H1 (cell line): ENCODE measurements at regions not wholly inside any gene's neighbourhood (a gene's known extent, or its start where the extent isn't known, plus 50 kb on each side); places are given as distances from the start of the nearest gene placed in this dataset.

Source experiments
- CHD2 ChIP-seq: IDR thresholded peaks from 2 replicates; pipeline ENCODE4 v1.6.1; 2012; ENCODE audit warnings: low read length, improper control_type of control experiment
- CTCF ChIP-seq, 3 experiments: IDR thresholded peaks; 1 replicate in 2 of 3; 2 replicates in 1 of 3; pipeline versions ENCODE4 v1.5.1 to v1.6.1; 2011; ENCODE audit warnings: low read length in 3 of 3, mild to moderate bottlenecking in 3 of 3, inconsistent platforms in 2 of 3, low read depth in 1 of 3, moderate library complexity in 1 of 3; ENCODE audit not compliant: insufficient read depth in 1 of 3; ENCODE audit errors: control extremely low read depth in 1 of 3
- GABPA ChIP-seq: IDR thresholded peaks from 2 replicates; pipeline ENCODE4 v1.6.1; 2011; ENCODE audit warnings: mild to moderate bottlenecking, low read length, moderate library complexity, borderline replicate concordance; ENCODE audit not compliant: insufficient read depth
- GTF2F1 ChIP-seq: IDR thresholded peaks from 2 replicates; pipeline ENCODE4 v1.6.1; 2012; ENCODE audit warnings: low read depth, low read length, improper control_type of control experiment, borderline replicate concordance
- HDAC2 ChIP-seq, 2 experiments: fragments of 300-600 bp in 1 of 2; sonication (generic) in 1 of 2; IDR thresholded peaks; 2 replicates each; pipeline ENCODE4 v1.6.1; 2011 to 2012; ENCODE audit warnings: low read depth in 2 of 2, low read length in 2 of 2, mild to moderate bottlenecking in 2 of 2, moderate library complexity in 2 of 2, borderline replicate concordance in 1 of 2, inconsistent platforms in 1 of 2
- JUN ChIP-seq: IDR thresholded peaks from 2 replicates; pipeline ENCODE4 v1.6.1; 2011; ENCODE audit warnings: low read depth, mild to moderate bottlenecking, improper control_type of control experiment, low read length
- JUND ChIP-seq: IDR thresholded peaks from 2 replicates; pipeline ENCODE4 v1.6.1; 2011; ENCODE audit warnings: mild to moderate bottlenecking, improper control_type of control experiment, low read length
- KDM4A ChIP-seq: IDR thresholded peaks from one replicate; pipeline ENCODE4 v1.7.1; 2012; ENCODE audit warnings: low read depth, mild to moderate bottlenecking, moderate library complexity, low read length, inconsistent platforms; ENCODE audit not compliant: severe bottlenecking
- PHF8 ChIP-seq: fragments of 200-600 bp; sonication (generic); conservative IDR thresholded peaks from 2 replicates; pipeline ENCODE4 v1.7.1; 2012; ENCODE audit warnings: low read depth, mild to moderate bottlenecking, inconsistent platforms, low read length, moderate library complexity
- POLR2A ChIP-seq, 2 experiments: IDR thresholded peaks; 1 replicate in 1 of 2; 2 replicates in 1 of 2; pipeline ENCODE4 v1.6.1; 2011; ENCODE audit warnings: low read depth in 2 of 2, low read length in 2 of 2, mild to moderate bottlenecking in 2 of 2; ENCODE audit errors: control extremely low read depth in 1 of 2
- POLR2AphosphoS5 ChIP-seq: IDR thresholded peaks from 2 replicates; pipeline ENCODE4 v1.6.1; 2011; ENCODE audit warnings: low read depth, low read length
- SP2 ChIP-seq: IDR thresholded peaks from 2 replicates; pipeline ENCODE4 v1.6.1; 2012; ENCODE audit warnings: mild to moderate bottlenecking, low read length, inconsistent platforms
- TAF7 ChIP-seq: optimal IDR thresholded peaks from 2 replicates; pipeline ENCODE3; 2011; ENCODE audit warnings: low read depth, mild to moderate bottlenecking, inconsistent platforms, low read length, moderate library complexity, borderline replicate concordance

- TF ChIP-seq SP2 (no peak), HDAC2 (IDR thresholded peaks at IDR 0.05; ENCODE audit: borderline replicate concordance in 1 of 2, low read depth in 2 of 2, low read length in 2 of 2) (no peak), POLR2AphosphoS5 (no peak), GTF2F1 (no peak), CTCF (IDR thresholded peaks at IDR 0.05; ENCODE audit: control extremely low read depth in 1 of 3, insufficient read depth in 1 of 3, low read depth in 1 of 3, low read length in 3 of 3) (no peak), JUN (no peak), POLR2A (IDR thresholded peaks at IDR 0.05; ENCODE audit: control extremely low read depth in 1 of 2, low read depth in 2 of 2, low read length in 2 of 2) (no peak), TAF7 (no peak), CHD2 (no peak), JUND (no peak), GABPA (no peak), KDM4A (no peak), PHF8 (no peak)
These were observed 137.0 kb upstream of the SULF2 start for GRCh38 chr20:47922269-47922668.
